Jurkat, Clone E6-1 (cell line): ENCODE measurements at regions not wholly inside any gene's neighbourhood (a gene's known extent, or its start where the extent isn't known, plus 50 kb on each side); places are given as distances from the start of the nearest gene placed in this dataset.
A peak's percentile ranks its signal among the peaks of the same experiment; 100 is the strongest.

ENCODE experiments used
- DNase-seq: peaks from one replicate; pipeline ENCODE4 v3.0.0-alpha.2; 2011; ENCODE audit warnings: low read depth, low spot score
- H3K4me3 ChIP-seq: 2 replicates; pipeline ENCODE4 v1.5.1; 2011; ENCODE audit warnings: mild to moderate bottlenecking, low read length, control low read depth, moderate library complexity

DNA sequence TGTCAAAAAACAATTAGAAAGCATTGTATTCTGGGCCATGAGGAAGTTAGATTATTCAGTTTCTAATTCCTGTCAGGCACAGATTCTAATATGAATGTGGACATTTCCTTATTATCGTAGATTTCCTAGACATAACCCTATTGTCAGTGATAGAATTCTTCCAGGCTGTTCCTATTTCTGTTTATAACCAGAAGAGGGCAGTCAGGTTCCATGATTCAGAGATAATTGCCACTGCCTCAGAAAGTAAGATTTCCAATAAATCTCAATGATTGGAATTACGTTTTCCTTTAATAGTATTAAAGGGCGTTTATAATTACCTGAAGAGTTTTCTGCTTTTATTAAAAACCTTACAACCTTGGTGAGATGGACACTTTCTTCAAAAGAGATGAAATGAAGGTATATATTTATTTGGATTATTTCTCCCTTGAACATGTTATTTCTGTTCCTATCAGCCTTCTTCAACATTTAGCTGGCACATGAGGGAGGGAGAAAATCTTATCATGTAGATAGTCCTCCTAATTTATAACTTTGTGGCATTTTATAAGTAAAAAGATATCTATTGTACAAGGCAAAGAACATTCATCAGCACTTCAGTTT lies 439.2 kb downstream of the MCTP2 start:
- DNase-seq = peak; percentile 6
- H3K4me3 ChIP-seq = no peak overlapping the region

DNA sequence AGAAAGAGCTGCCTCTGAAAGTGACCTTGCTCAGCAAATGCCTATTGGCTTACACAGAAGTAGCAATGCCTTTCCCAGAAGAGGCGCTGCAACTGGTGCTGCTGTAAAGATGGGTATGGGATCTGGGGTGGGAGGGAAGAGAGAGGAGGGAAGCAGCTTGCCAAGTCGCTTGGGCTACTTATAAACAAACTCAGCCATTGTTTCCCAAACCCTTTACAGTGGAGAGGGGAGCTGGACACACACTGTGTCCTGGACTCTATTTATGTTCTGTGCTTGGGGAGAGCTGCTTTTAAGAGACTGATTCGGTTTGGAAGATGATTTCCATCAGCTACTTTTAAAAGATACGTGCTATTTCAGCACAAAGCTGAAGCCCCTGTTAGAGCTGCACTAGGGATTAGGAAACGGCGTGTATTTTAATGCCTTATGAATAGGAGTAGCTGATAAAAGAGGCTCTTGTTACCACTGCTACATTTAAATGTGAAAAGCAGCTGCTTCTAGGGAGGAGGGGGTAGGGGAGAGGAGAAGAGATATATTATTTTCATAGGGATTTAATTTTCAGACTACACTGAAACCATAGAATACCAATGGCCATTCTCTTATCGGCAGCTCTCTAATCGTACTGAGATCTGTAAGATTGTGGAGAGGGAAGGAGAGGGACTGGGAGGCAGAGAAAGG lies 440.6 kb downstream of the MCTP2 start:
- no peak overlapping the region for H3K4me3 ChIP-seq

DNA sequence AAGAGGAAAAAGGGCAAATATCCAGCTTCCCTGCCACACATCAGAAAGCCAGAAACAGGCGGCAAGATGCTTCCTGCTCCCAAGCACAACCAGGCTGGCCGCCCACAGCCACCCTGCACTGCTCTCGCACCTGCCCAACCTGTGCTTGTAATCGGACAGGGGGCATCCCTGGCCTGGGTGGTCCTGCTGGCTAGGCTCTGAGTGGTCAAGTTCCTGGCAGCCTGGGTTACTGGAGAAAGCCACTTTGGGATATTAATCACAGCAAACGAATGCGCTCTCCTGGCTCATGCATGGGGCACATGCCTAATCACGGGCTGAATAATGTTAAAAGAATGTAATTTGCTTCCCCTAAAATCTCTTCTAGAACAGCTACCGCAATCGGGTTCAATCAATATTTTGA lies 442.4 kb downstream of the MCTP2 start:
- no peak for DNase-seq
- H3K4me3 ChIP-seq = no peak overlapping the region

More for the DNA sequence above, 440.6 kb downstream of the MCTP2 start:
- DNase-seq = no peak

DNA sequence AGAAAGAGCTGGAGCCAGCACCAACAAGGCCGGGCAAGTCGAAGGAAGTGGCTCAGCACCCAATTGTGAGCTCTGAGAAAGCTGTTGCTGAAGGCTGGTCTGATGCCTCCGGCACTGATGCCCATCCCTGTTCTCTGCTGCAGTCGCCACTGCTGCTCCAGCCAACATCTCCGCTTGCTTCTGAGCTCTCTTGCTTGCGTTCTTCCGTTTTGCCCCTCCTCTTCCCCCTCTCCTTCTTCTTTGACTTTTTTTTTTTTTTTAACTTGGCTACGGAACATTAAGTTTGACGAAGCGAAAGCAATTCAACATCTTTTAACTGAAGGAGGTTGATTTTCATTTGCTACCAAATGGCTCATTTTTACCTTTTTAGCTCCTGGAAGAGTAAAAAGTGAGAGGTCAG lies 442.9 kb downstream of the MCTP2 start:
- H3K4me3 ChIP-seq = no peak overlapping the region
- DNase-seq = no peak

DNA sequence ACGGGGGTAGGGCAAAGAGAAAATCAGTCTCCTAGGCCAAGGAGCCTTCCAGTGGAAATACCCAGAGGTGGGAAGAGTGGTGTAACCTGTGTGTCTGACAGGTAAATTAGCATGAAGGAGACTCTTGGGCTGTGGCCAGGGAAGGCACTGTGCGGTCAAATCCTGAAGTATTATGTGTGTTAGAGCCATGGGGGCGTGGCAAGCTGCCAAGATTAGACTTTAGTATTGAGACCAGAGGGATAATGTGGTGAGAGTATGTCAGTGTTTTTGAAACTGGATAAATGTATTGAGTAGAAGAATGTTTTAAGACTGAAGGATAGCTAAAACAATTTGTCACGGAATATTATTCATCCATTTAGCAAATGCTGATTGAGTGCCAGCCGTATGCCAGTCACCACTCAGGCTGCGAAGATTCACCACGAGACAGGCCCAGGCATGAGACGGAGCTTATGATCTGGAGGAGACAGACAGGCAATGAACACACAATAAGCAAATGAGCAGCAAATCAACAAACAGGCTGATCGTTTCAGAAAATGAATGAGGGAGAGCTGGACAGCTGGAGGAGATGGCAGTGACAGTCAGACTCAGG lies 445.9 kb downstream of the MCTP2 start:
- no peak overlapping the region for H3K4me3 ChIP-seq
- DNase-seq = no peak

GRCh38 chr15:94682171-94682570 lies 450.8 kb downstream of the MCTP2 start:
- H3K4me3 ChIP-seq = no peak overlapping the region
- no peak for DNase-seq

DNA sequence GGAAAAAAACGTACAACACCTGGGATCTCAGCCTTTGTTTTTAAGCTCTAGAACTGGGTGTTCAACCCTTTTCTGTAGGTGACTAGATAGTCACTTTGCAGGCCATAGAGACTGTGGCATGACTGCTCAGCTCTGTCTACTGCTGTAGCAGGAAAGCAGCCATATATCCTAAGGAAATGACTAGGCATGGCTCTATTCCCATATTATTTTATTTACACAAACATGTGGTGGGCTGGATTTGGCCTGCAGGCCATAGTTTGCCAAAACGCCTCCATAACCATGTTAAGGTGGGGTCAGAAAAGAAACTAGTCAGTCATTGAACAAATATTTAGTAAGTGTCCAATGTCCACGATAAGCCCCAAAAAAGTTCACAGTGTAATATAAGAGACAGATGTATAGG lies 452.5 kb downstream of the MCTP2 start:
- H3K4me3 ChIP-seq = no peak overlapping the region
- DNase-seq = no peak

DNA sequence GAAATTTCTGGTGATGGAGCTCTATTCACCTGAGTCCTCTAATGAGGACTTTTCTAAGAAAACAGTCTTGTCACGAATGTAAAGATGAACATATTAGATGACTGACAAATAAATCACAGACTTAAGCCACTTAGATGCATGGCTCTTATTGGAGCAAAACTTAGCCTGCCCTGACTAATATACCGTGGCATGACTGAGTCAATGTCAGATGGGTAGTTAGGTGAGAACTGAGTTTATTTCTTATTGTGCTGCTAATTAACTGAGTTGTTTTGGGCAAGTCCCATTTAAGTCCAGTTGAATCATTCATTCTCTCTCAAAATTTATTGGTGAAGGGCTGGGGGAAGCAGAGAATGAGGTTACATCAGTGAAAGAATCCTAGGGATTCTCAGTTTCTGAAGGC lies 459.8 kb downstream of the MCTP2 start:
- H3K4me3 ChIP-seq = no peak overlapping the region
- no peak for DNase-seq

DNA sequence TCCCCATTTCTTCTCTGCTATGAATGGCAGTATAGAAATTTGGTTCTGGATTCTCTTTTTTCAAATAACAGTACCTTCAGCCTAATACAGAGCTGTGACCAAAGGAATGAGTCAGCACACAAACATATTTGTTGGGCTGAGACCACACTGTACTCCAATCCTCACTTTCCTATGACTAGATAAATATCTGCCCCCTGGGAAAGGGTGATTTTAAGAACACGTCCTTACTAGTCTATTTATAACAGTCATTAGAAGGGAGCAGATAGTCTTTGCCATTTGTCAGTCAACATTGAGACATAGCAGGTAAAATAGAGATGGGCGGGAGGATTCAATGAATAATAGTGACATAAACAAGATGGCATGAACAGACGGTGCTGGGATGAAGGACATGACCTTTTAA lies 461.3 kb downstream of the MCTP2 start:
- no peak overlapping the region for H3K4me3 ChIP-seq
- DNase-seq = no peak

GRCh38 chr15:94700211-94700610 lies 468.9 kb downstream of the MCTP2 start:
- DNase-seq = no peak
- H3K4me3 ChIP-seq = no peak overlapping the region

DNA sequence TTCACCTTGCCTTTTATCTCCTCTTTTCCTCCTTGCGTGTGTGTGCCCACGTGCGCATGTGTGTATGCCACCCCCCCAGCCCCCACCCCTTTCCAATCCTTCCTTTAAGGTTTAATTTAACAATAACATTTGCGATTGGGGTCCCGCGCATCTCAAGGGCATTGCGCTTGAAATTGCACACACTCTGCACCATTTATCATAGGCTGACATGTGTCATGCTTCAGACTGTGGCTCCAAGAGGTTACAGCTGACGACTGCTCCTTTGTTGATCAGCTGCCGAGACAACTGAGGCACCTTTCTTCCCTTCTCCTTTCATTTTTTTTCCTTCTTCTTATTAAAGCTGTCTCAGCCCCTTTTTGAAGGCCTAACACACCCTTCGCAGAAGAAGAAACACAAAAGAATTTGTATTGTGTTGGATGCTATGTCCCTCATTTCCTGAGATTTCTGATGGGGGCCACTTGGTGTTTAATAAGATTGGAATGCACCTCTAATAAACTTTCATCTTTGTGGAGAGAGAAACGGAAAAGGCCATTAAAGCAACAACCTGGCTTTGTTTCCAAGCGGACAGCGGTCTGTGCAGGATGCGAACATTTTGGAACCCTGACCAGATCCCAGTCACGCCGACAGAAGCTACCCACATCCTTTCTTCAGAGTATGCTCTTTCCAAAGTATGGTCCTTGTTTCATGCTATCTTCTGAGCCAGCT lies 470.1 kb downstream of the MCTP2 start:
- H3K4me3 ChIP-seq = no peak overlapping the region
- DNase-seq = no peak

DNA sequence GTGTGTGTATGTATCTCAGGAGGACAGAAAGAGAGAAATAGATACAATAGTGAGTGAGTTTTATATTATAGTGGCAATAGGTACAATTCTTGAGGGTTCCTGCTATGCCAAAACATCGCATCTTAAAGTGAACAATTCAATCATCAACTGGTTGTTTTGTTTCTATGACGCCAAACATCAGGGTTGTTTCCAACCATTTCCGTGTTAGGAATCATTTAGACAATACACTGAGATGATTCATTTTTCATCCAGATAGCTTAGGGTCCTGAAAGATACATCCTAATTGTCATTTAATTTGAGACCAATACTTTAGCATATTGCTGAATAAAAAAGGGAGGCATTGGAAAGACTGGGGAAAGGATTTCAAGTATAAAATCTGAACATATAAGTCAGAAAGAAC lies 472.2 kb downstream of the MCTP2 start:
- DNase-seq = no peak
- H3K4me3 ChIP-seq = no peak overlapping the region

GRCh38 chr15:94704421-94704820 lies 473.1 kb downstream of the MCTP2 start:
- no peak for DNase-seq
- no peak overlapping the region for H3K4me3 ChIP-seq

DNA sequence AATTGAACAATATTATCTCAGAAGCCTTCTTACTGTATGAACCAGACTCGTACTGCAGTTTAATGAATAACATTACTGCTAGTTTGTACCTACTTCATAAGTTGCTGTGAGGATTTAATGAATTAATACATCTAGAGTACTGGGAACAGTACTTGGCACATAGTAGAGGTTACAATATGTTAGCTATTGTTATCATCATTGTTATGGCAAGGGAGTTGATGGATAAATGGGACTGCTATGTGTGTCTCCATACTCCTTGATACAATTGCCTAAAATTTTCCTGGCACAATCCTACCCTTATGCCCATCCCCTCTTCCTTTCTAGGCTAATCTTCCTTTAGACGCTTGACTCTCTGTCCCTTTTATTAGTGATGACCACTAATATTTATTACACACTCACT lies 473.6 kb downstream of the MCTP2 start:
- H3K4me3 ChIP-seq = no peak overlapping the region
- DNase-seq = no peak

GRCh38 chr15:94709319-94709718 lies 478.0 kb downstream of the MCTP2 start:
- no peak for DNase-seq
- H3K4me3 ChIP-seq = no peak overlapping the region

DNA sequence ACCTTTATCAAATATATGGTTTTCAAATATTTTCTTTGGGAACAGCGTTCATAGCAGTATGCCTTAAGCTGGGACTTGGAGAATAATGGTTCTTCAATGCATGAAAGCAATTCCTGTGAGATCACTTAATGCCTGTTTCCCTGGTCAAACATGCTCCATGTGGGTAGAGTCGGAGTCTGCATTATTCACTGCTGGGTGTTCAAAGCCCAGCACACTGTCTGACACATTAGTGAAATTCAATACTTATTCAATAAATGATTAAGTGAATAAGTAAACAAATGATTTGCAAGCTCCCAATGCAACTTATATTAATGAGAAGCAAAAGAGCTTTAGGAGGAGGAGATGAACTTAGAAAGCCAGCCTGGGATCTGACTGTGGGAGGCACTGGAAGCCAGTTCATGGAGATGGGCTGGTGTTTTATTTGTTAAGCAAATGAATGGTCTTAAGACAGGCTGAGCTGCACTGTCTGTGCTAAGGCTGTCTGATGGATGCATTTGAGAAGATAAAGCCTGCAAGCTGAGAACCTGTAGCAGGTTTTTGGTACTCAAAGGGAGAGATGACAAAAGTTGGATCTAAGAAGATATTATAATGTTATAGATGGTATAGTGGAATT lies 490.8 kb downstream of the MCTP2 start:
- DNase-seq = no peak

GRCh38 chr15:94723801-94724200 lies 492.4 kb downstream of the MCTP2 start:
- no peak overlapping the region for H3K4me3 ChIP-seq
- DNase-seq = no peak

More for the DNA sequence above, 490.8 kb downstream of the MCTP2 start:
- H3K4me3 ChIP-seq = no peak overlapping the region

DNA sequence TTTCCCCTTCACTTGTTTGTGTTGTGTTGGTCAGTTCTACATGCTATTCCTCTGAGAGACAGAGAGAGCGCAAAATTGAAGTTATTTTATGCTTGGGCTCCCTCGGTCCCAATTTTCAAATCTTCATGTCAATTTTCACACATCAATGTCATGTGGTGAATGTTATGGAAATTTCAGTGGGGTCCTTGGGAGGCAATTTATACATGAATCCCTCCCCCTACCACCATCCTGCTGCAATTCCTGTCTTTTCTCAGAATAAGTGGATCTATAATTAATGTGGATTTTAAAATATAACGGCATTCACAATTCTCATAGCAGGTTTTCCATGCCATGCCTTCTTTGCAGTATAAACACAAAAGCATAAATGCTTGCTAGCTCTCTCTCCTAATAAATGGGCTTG lies 499.9 kb downstream of the MCTP2 start:
- no peak overlapping the region for H3K4me3 ChIP-seq
- DNase-seq = no peak

- no peak for DNase-seq
- H3K4me3 ChIP-seq = no peak overlapping the region
These were observed 503.1 kb downstream of the MCTP2 start for GRCh38 chr15:94734460-94734859.

- no peak overlapping the region for H3K4me3 ChIP-seq
- no peak for DNase-seq
These were observed 504.9 kb downstream of the MCTP2 start for GRCh38 chr15:94736236-94736635.
